GM21423 (cell line): ENCODE measurements at regions not wholly inside any gene's neighbourhood (a gene's known extent, or its start where the extent isn't known, plus 50 kb on each side); places are given as distances from the start of the nearest gene placed in this dataset.

ENCODE experiments used
- ATAC-seq: cut with Tn5 transposase; IDR thresholded peaks from one replicate; pipeline ENCODE4 v1.9.1; 2021; ENCODE audit warnings: mild to moderate bottlenecking, moderate library complexity; ENCODE audit not compliant: unreplicated experiment

GRCh38 chr2:217185265-217185995, 325.6 kb upstream of the TNP1 start:
- ATAC-seq: no peak

DNA sequence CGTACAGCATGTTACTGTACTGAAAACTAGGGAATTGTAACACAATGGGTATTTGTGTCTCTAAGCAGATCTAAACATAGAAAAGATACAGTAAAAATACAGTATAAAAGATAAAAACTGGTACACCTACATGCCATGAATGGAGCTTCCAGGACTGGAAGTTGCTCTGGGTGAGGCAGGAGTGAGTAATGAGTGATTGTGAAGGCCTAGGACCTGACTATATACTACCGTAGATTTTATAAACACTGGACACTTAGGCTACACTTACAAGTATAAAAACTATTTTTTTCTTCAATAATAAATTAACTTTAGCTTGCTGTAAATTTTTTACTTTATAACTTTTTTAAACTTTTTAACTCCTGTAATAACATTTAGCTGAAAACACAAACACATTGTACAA, 324.4 kb upstream of the TNP1 start:
- ATAC-seq: no peak

- ATAC-seq: no peak
Measured at GRCh38 chr2:217183471-217183870, 323.6 kb upstream of the TNP1 start.

- ATAC-seq: no peak
Measured at GRCh38 chr2:217182926-217183325, 323.1 kb upstream of the TNP1 start.

DNA sequence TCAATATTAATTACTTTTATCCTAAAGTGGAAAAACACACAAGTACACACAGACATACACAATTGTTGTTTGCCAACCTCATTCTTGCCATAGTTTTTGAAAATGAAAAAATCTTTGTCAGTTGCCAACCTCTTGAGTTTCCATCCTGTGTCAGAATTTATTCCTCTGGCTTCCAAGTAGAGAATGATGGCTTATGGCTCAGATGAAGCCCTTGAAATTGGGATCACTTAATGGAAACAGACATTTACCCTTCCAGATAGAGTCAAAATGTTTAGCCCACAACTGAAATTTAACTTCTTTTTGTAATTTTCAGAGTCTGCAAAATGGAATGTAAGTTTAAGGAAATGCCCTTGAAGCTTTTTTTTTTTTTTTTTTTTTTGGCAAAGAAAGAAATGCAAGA, 321.6 kb upstream of the TNP1 start:
- no peak for ATAC-seq

DNA sequence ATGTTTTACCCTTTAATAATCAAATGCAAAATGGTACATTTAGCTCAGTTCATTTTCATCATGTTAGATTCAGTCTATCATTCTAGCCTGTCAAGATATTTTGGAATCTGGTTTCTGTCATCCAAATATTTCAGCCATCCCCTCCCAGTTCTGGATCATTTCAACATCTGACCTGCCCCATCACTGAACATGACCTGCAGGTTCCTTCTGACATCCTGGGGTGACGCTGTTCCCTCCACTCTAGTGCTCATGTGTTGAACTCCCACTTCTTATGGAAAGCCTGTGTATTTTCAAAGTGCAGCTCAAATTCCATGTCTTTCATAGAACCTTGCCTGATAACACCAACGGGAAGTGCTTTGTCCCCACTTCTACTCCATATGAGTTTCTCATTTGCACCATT, 320.0 kb upstream of the TNP1 start:
- ATAC-seq: no peak

DNA sequence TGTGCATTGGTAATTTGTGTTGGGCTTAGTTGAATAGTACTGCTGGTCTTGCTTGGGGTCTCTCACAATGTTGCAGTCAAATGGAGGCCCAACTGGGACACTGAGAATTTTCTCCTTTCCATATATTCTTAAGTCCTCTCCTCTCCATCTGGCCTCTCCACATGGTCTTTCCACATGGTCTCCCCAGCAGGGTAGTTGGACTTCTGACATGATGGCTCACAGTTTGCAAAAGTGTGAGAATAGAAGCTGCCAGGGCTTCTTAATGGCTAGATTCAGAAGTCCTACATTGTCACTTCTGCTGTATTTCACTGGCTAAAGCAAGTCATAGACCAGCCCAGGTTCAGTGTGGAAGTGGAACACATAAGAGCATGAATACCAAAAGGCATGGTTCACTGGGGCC, 318.5 kb upstream of the TNP1 start:
- no peak for ATAC-seq

- no peak for ATAC-seq
Measured at GRCh38 chr2:217177720-217178119, 317.9 kb upstream of the TNP1 start.

- no peak for ATAC-seq
Measured at GRCh38 chr2:217171874-217172273, 312.0 kb upstream of the TNP1 start.

GRCh38 chr2:217168496-217168895, 308.6 kb upstream of the TNP1 start:
- no peak for ATAC-seq

DNA sequence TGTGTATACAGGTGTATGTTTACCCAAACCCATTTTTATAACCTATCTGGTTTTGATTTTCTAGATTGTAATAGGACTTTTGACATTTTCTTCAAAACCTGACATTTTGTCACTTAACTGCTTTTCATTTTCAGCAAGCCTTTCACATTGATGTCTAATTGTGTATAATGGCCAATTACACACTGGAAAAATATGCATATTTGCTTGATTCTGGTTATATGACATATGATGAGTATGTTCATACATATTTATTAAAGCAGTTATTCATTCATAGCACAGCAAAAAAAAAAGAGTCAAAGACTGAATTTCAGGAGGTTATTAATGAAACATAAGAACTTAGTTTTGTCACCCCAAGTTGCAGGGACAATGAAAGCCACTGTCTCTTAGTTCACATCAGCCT, 307.7 kb upstream of the TNP1 start:
- no peak for ATAC-seq

DNA sequence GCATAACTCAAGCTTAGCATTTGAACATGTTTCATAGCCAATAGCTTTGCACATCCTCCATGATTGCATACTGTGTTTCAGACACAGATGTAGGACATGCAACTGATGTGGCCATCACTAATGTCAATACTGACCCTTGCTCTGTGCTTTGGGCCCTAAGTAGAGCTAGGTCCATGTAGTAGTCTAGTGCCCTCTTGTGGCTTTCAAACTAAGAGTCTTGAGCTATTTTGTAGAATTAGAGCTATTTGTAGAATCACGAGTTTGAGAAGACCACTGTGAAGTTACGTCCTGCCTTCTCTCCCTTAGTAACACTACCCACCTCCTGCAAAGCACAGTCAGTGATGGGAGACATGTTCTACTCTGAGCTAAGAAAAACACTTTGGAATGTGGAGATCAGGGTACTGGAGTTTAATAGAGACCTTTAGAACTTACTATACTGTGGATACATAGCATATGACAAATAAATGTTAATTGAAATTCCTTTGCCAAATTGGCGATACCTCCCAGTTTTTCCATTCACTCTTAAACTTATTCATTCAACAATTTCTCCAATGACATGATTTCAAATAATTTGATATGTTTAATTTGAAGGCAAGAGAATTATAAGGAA, 306.5 kb upstream of the TNP1 start:
- ATAC-seq: no peak

- ATAC-seq: no peak
Measured at GRCh38 chr2:217165547-217165946, 305.7 kb upstream of the TNP1 start.

GRCh38 chr2:217163987-217164386, 304.1 kb upstream of the TNP1 start:
- no peak for ATAC-seq

GRCh38 chr2:217162533-217162932, 302.7 kb upstream of the TNP1 start:
- ATAC-seq: no peak

- no peak for ATAC-seq
Measured at GRCh38 chr2:217160978-217161973, 301.4 kb upstream of the TNP1 start.

DNA sequence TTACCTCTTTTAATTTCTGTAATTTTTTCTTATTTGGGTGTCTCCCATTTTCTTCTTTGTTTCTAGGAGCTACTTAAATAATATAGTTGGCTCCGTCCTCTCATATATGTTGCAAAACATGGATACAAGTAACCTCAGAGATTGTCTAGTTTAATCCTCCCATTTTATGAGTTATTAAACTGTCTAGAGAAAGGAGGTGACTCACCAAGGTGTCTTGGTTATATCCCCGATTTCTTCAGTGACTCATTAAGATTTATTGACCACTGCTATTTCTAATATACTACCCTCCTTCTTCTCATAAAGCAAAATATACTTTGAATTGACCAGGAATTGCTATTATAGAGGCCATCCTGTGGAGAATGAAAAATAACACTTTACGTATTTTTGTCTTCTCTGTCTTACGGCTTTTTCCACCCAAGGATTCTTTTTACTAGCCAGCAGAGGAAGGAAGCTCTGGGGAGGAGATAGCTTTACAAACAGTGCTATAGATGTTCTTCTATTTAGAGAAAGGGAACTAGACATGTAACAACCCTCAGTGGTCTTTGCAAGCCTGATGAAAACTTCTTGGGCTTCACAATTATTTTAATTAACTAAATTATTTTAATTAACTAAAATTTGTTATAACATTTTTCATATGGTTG, 300.4 kb upstream of the TNP1 start:
- ATAC-seq: no peak

GRCh38 chr2:217158928-217159327, 299.1 kb upstream of the TNP1 start:
- no peak for ATAC-seq

DNA sequence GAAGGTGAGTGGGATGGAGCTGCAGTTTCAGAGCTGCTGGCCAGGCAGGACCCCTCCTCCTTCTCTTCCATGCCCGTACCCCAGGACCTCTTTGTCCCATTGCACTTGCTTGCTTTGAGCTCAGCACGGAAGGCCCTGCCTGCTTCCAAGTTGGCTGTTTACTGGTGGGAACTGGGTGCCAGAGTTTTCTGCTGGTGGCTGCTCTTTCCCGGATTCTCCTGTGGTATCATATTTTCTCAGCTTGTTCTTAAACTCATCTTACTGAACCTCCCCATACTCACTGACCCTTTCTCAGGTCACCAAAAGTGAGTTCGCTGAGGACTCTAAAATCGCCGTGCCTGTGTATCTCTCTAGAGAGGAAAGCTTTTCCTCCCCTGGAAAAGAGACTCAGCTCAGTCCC, 297.7 kb upstream of the TNP1 start:
- ATAC-seq: no peak

DNA sequence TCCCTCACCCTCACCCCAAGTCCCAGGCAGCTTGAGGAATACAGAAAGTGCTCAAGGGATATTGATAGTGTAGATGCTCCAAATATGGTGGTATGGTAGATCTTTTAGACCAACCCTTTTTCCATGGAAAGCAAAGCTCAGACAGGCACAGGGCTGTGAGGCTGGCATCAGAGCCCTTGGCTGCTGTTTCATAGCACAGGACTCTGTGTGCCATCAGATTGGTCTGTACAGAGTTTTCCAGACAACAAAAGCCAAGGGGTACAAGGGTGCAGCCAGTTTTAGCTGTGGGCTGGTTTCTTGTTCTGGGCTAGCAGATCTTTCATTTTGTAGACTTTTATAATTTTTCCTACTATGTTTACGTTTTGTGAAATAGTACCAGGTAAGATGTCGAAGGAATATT, 296.9 kb upstream of the TNP1 start:
- no peak for ATAC-seq

DNA sequence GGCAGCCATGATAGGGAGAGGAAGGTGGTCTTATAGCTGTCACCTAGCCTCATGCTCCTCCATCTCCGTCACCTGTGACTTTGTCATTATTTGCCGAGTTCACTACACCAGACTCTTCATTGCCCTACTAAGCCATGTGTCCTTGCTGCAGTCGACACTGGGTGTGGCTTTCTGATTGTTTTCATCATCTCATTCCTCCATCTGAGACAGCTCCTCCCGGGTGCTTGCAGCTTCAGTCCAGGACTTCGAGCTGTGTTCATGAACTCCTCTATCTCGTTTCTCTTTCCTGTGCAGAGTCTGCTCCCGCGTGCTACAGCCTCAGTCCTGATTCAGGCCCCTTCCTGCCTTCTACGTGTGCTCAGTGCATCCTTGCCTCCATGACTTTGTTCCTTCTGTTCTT, 295.1 kb upstream of the TNP1 start:
- no peak for ATAC-seq
